ENCODE measurements at regions not wholly inside any gene's neighbourhood (a gene's known extent, or its start where the extent isn't known, plus 50 kb on each side); places are given as distances from the start of the nearest gene placed in this dataset.

DNA sequence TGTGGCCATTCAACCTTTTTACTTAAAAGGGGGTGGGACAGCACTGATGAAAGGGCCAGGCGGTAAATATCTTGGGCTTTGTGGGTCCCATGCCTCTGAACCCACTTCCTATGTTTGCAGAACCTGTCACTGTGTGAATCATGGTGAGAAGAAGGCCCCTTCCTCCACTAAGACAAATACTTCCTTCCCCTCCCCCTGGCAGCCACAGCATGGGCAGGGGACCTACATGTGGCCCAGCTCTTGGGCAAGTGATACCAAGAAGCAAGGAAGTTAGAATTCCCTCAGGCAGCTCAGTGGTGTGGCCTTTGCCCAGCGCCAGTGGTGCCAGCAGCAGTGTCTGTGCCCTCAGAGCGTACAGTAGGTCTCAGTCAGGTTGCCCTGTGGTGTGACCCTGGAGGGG lies 168.6 kb downstream of the TRIM33 start:
- no peak for DNase-seq (ENCODE audit: low read depth in 2 of 2)
- TF ChIP-seq CTCF (IDR thresholded peaks at IDR 0.05; ENCODE audit: low read depth, low read length): no peak
- no peak overlapping the region for H3K4me3 ChIP-seq (replicated peaks in 1 of 2; ENCODE audit: low read depth in 2 of 2, low read length in 2 of 2)

DNA sequence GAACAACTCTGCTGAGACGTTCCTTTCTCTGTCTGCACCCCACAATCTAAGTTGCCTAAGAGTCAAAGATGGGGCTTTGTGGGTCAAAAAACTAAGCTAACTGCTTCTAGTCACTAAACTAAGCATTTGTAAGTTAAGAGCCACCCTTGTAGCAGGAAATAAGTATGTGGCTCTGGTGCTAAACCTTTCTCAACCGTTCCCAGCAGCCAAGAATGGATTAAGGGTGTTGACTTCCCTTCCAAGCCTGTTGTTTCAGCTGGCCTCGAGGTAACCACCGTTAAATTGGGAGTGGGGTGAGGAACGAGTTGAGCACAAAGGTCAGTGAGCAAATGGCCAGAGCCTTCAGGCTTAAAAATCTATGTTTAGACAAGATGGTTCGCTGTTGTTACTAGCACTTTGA lies 169.1 kb downstream of the TRIM33 start:
- TF ChIP-seq CTCF (IDR thresholded peaks at IDR 0.05; ENCODE audit: low read depth, low read length): no peak
- no peak for DNase-seq (ENCODE audit: low read depth in 2 of 2)
- no peak overlapping the region for H3K4me3 ChIP-seq (replicated peaks in 1 of 2; ENCODE audit: low read depth in 2 of 2, low read length in 2 of 2)

DNA sequence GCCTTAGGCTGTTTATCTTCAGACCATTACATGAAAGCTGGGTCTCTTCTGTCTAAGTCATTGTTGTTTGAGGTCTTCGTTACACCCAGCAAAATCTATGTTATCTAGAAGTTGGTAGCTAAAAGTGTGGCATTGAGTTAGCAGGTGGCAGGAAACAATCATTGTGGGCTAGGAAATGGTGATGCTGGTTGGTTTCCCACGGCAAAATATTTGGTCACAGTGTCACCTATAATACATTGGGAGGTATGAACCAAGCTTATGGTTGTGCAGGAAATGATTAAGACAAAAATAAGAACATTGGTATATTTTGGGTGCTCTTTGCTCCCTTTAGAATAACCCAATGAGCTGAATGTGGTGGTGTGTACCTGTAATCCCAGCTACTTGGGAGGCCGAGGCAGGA lies 169.7 kb downstream of the TRIM33 start:
- TF ChIP-seq CTCF (IDR thresholded peaks at IDR 0.05; ENCODE audit: low read depth, low read length): no peak
- DNase-seq (ENCODE audit: low read depth in 2 of 2): no peak
- no peak overlapping the region for H3K4me3 ChIP-seq (replicated peaks in 1 of 2; ENCODE audit: low read depth in 2 of 2, low read length in 2 of 2)

- H3K4me3 ChIP-seq (replicated peaks in 1 of 2; ENCODE audit: low read depth in 2 of 2, low read length in 2 of 2): no peak overlapping the region
- no peak for DNase-seq (ENCODE audit: low read depth in 2 of 2)
- no peak for TF ChIP-seq CTCF (IDR thresholded peaks at IDR 0.05; ENCODE audit: low read depth, low read length)
Measured at GRCh38 chr1:114340892-114341291, 170.1 kb downstream of the TRIM33 start.

DNA sequence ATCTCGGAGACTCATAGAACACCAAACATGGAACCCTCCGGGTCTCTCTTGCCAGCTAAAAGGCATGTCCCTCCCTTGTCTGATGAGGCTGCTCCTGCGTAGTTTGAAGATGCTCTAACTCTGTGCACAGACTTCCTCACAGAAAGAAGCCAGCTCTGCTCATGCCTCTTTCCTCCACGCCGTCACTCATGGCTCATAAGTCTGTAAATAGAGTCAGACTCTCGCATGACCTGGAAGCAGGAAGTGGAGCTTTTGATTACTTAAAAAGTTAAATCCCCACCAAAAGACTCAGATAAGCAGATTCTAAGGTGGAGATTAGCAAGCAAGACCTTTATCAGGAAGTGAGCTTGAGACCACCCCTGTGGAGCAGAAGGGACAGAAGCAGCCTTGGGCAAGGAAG lies 171.6 kb downstream of the TRIM33 start:
- H3K4me3 ChIP-seq (replicated peaks in 1 of 2; ENCODE audit: low read depth in 2 of 2, low read length in 2 of 2): no peak overlapping the region
- TF ChIP-seq CTCF (IDR thresholded peaks at IDR 0.05; ENCODE audit: low read depth, low read length): no peak
- no peak for DNase-seq (ENCODE audit: low read depth in 2 of 2)

DNA sequence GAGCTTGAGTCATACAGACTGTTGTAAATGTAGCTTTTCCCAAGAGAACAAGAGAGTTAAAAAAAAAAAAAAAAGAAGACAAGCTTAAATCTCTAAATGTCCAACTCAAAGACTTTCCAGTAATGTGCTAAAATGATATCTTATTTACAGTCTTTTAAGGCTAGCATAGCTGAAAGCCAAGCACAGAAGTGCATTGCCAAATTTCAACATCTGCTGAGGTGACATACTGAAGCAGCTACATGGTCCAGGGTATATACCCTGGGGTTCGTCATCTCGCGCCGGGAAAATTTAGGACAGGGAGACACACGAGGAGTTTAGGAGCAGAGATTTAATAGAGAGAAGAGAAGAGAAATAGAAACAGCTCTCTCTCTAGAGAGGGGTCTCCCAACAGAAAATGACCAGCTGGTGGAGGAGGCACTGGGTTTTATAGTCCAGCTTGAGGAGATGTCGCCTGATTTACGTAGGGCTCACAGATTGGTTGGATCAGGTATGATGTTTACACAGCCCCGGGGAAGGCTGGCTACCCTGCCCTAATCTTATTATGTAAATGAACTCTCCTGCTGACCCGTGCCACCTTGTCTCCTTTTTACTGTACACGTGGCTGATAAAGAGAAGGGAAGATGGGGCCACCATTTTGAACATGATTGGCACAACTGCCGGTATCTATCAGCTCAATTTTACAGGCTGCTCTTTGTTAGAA lies 172.7 kb downstream of the TRIM33 start:
- TF ChIP-seq CTCF (IDR thresholded peaks at IDR 0.05; ENCODE audit: low read depth, low read length): no peak
- no peak overlapping the region for H3K4me3 ChIP-seq (replicated peaks in 1 of 2; ENCODE audit: low read depth in 2 of 2, low read length in 2 of 2)
- DNase-seq (ENCODE audit: low read depth in 2 of 2): no peak

DNA sequence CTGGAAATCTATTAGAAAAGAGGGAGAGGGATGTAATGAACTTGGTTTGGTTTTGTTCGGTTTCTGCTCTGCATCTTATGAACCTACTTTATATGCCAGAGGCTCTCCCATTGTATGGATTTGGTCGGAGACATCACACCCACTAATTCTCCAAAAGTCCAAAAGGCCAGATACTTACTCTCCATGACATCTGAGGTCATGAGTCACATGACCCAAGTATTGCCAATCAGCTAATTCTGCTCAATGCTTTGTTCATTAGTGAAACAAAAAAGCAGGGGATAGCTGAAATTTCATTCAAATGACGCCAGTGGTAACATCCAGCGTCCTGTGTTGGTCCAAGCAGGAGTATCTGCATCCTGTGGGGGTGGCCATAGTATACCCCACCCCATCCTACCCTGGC lies 173.6 kb downstream of the TRIM33 start:
- no peak overlapping the region for H3K4me3 ChIP-seq (replicated peaks in 1 of 2; ENCODE audit: low read depth in 2 of 2, low read length in 2 of 2)
- no peak for TF ChIP-seq CTCF (IDR thresholded peaks at IDR 0.05; ENCODE audit: low read depth, low read length)

More for the DNA sequence above, 173.6 kb downstream of the TRIM33 start:
- DNase-seq (ENCODE audit: low read depth in 2 of 2): no peak
